WTC11 (cell line): ENCODE measurements at regions not wholly inside any gene's neighbourhood (a gene's known extent, or its start where the extent isn't known, plus 50 kb on each side); places are given as distances from the start of the nearest gene placed in this dataset.
A peak's percentile ranks its signal among the peaks of the same experiment; 100 is the strongest.

ENCODE experiments used
- ATAC-seq: fragments of 200-7000 bp; cut with Tn5 transposase; 2 replicates; pipeline ENCODE4 v1.10.0; 2021; ENCODE audit warnings: mild to moderate bottlenecking, moderate library complexity
- CTCF ChIA-PET: fragments of 300-600 bp; sonication (Branson Sonifier 250); formaldehyde crosslinking; loops from one replicate; lab custom pipeline; 2021; ENCODE audit warnings: antibody characterized with exemption; lab: Charles Lee
- POLR2A ChIA-PET: fragments of 350-600 bp; sonication (Branson Sonifier 250); formaldehyde crosslinking; loops from one replicate; lab custom pipeline; 2021; ENCODE audit warnings: antibody characterized with exemption; lab: Charles Lee
- DNase-seq: peaks from one replicate; pipeline ENCODE4 v3.0.0; 2021; ENCODE audit warnings: low spot score
- H3K27ac Mint-ChIP-seq: 2 replicates; pipeline ENCODE4 v1.8.0; 2021; ENCODE audit warnings: mixed read lengths
- H3K27me3 Mint-ChIP-seq: 2 replicates; pipeline ENCODE4 v1.8.0; 2021; ENCODE audit warnings: low read depth, mild to moderate bottlenecking, moderate library complexity, mixed read lengths
- H3K36me3 Mint-ChIP-seq: 2 replicates; pipeline ENCODE4 v1.8.0; 2021; ENCODE audit warnings: mixed read lengths
- H3K4me1 Mint-ChIP-seq: 2 replicates; pipeline ENCODE4 v1.8.0; 2022; ENCODE audit warnings: mixed read lengths
- H3K4me3 Mint-ChIP-seq: 2 replicates; pipeline ENCODE4 v1.8.0; 2021; ENCODE audit warnings: mild to moderate bottlenecking, moderate library complexity, mixed read lengths
- H3K9me3 Mint-ChIP-seq: 2 replicates; pipeline ENCODE4 v1.8.0; 2021; ENCODE audit warnings: mixed read lengths
- E2F4 ChIP-seq: sonication (generic); formaldehyde crosslinking; IDR thresholded peaks from 2 replicates; pipeline ENCODE4 v1.8.1; 2022; ENCODE audit warnings: low read depth, mild to moderate bottlenecking, moderate library complexity, missing genetic modification reagents, borderline replicate concordance
- EMX1 ChIP-seq: fragments of 250-450 bp; sonication (Bioruptor Pico); IDR thresholded peaks from 2 replicates; pipeline ENCODE4 v1.8.0; 2021; ENCODE audit warnings: mild to moderate bottlenecking
- ESRRA ChIP-seq: sonication (generic); formaldehyde crosslinking; IDR thresholded peaks from 2 replicates; pipeline ENCODE4 v1.8.1; 2022; ENCODE audit warnings: mild to moderate bottlenecking, missing genetic modification reagents, borderline replicate concordance
- ETV6 ChIP-seq: sonication (generic); formaldehyde crosslinking; IDR thresholded peaks from 2 replicates; pipeline ENCODE4 v1.8.1; 2022; ENCODE audit warnings: mild to moderate bottlenecking, missing genetic modification reagents
- FOXK1 ChIP-seq: sonication (generic); formaldehyde crosslinking; IDR thresholded peaks from 2 replicates; pipeline ENCODE4 v1.8.0; 2022; ENCODE audit warnings: mild to moderate bottlenecking, moderate library complexity, missing genetic modification reagents
- FOXP4 ChIP-seq: sonication (generic); formaldehyde crosslinking; IDR thresholded peaks from 2 replicates; pipeline ENCODE4 v1.8.0; 2022; ENCODE audit warnings: mild to moderate bottlenecking, missing genetic modification reagents
- GABPB1 ChIP-seq: sonication (generic); formaldehyde crosslinking; IDR thresholded peaks from 2 replicates; pipeline ENCODE4 v1.8.1; 2023; ENCODE audit warnings: mild to moderate bottlenecking, missing genetic modification reagents
- IRF2 ChIP-seq: sonication (generic); formaldehyde crosslinking; IDR thresholded peaks from 2 replicates; pipeline ENCODE4 v1.8.0; 2022; ENCODE audit warnings: low read depth, missing genetic modification reagents, borderline replicate concordance
- JUN ChIP-seq: sonication (generic); formaldehyde crosslinking; IDR thresholded peaks from 2 replicates; pipeline ENCODE4 v1.8.0; 2023; ENCODE audit warnings: mild to moderate bottlenecking, missing genetic modification reagents
- MXD4 ChIP-seq: fragments of 250-450 bp; sonication (Bioruptor Pico); IDR thresholded peaks from 2 replicates; pipeline ENCODE4 v1.8.0; 2021; ENCODE audit warnings: mild to moderate bottlenecking, moderate library complexity, borderline replicate concordance
- MYBL2 ChIP-seq: sonication (generic); formaldehyde crosslinking; IDR thresholded peaks from 2 replicates; pipeline ENCODE4 v1.8.1; 2023; ENCODE audit warnings: mild to moderate bottlenecking, moderate library complexity, missing genetic modification reagents
- NFYB ChIP-seq: sonication (generic); formaldehyde crosslinking; conservative IDR thresholded peaks from 2 replicates; pipeline ENCODE4 v1.8.0; 2022; ENCODE audit warnings: low read depth, missing genetic modification reagents
- PRRX2 ChIP-seq: fragments of 250-450 bp; sonication (Bioruptor Pico); IDR thresholded peaks from 2 replicates; pipeline ENCODE4 v1.8.0; 2021; ENCODE audit warnings: mild to moderate bottlenecking
- RORB ChIP-seq: fragments of 250-450 bp; sonication (Bioruptor Pico); IDR thresholded peaks from 2 replicates; pipeline ENCODE4 v1.9.0; 2021; ENCODE audit warnings: mild to moderate bottlenecking
- TCF7 ChIP-seq: sonication (generic); formaldehyde crosslinking; IDR thresholded peaks from 2 replicates; pipeline ENCODE4 v1.8.0; 2022; ENCODE audit warnings: mild to moderate bottlenecking, low read depth, missing genetic modification reagents, moderate library complexity
- TEAD1 ChIP-seq: sonication (generic); formaldehyde crosslinking; IDR thresholded peaks from 2 replicates; pipeline ENCODE4 v1.8.0; 2022; ENCODE audit warnings: mild to moderate bottlenecking, missing genetic modification reagents
- USF2 ChIP-seq: sonication (generic); formaldehyde crosslinking; IDR thresholded peaks from 2 replicates; pipeline ENCODE4 v1.8.1; 2023; ENCODE audit warnings: mild to moderate bottlenecking, missing genetic modification reagents, moderate library complexity
- ZBTB21 ChIP-seq: sonication (generic); formaldehyde crosslinking; IDR thresholded peaks from 2 replicates; pipeline ENCODE4 v1.8.1; 2023; ENCODE audit warnings: mild to moderate bottlenecking, missing genetic modification reagents, borderline replicate concordance
- ZNF232 ChIP-seq: sonication (generic); formaldehyde crosslinking; IDR thresholded peaks from 2 replicates; pipeline ENCODE4 v1.8.0; 2022; ENCODE audit warnings: mild to moderate bottlenecking, missing genetic modification reagents
- ZNF263 ChIP-seq: sonication (generic); formaldehyde crosslinking; IDR thresholded peaks from 2 replicates; pipeline ENCODE4 v1.8.1; 2022; ENCODE audit warnings: low read depth, mild to moderate bottlenecking, moderate library complexity, missing genetic modification reagents
- ZNF423 ChIP-seq: fragments of 250-450 bp; sonication (Bioruptor Pico); IDR thresholded peaks from 2 replicates; pipeline ENCODE4 v2.1.2; 2022; ENCODE audit warnings: mild to moderate bottlenecking, moderate library complexity

GRCh38 chr10:33878238-33878786, 543.8 kb upstream of the NRP1 start:
- H3K4me1 Mint-ChIP-seq: no peaks in the 10 kb centered on the region
- no peak for ATAC-seq
- CTCF ChIA-PET: no interaction called here
- TF ChIP-seq IRF2 (no peak), TEAD1 (CRISPR knock-in tag) (no peak), FOXK1 (CRISPR knock-in tag) (no peak), MXD4 (CRISPR knock-in tag) (no peak), ZBTB21 (CRISPR knock-in tag) (no peak), ETV6 (CRISPR knock-in tag) (no peak), USF2 (CRISPR knock-in tag) (no peak), MYBL2 (CRISPR knock-in tag) (no peak), ZNF232 (CRISPR knock-in tag) (no peak), TCF7 (CRISPR knock-in tag) (no peak), ZNF423 (CRISPR knock-in tag) (no peak), E2F4 (no peak), ESRRA (CRISPR knock-in tag) (no peak), JUN (CRISPR knock-in tag) (no peak), EMX1 (CRISPR knock-in tag) (no peak), RORB (CRISPR knock-in tag) (no peak), PRRX2 (CRISPR knock-in tag) (no peak), ZNF263 (no peak), NFYB (CRISPR knock-in tag) (no peak), FOXP4 (CRISPR knock-in tag) (no peak)
- TF ChIP-seq, all 79 proteins: peak for 0
- no peak for DNase-seq
- H3K27ac Mint-ChIP-seq: no peak overlapping the region
- H3K9me3 Mint-ChIP-seq: no peaks in the 10 kb centered on the region; the same call in 1 of the 2 replicates
- POLR2A ChIA-PET: no interaction called here
- H3K4me3 Mint-ChIP-seq: no peak overlapping the region
- no peaks in the 10 kb centered on the region for H3K27me3 Mint-ChIP-seq
- no peaks in the 10 kb centered on the region for H3K36me3 Mint-ChIP-seq

GRCh38 chr10:33876584-33877400, 542.3 kb upstream of the NRP1 start:
- TF ChIP-seq GABPB1 (peak; percentile 77), EMX1 (CRISPR knock-in tag) (no peak)
- H3K27ac Mint-ChIP-seq: no peak overlapping the region
- POLR2A ChIA-PET: no interaction called here
- H3K9me3 Mint-ChIP-seq: no peaks in the 10 kb centered on the region; the same call in 1 of the 2 replicates
- H3K27me3 Mint-ChIP-seq: no peaks in the 10 kb centered on the region
- ATAC-seq: no peak
- CTCF ChIA-PET: no interaction called here
- no peak overlapping the region for H3K4me3 Mint-ChIP-seq
- H3K4me1 Mint-ChIP-seq: no peaks in the 10 kb centered on the region
- DNase-seq: no peak
- H3K36me3 Mint-ChIP-seq: no peaks in the 10 kb centered on the region
